Vagina (tissue), 2 donors: ENCODE measurements at regions not wholly inside any gene's neighbourhood (a gene's known extent, or its start where the extent isn't known, plus 50 kb on each side); places are given as distances from the start of the nearest gene placed in this dataset.

Experiments used
- DNase-seq, 2 donors: peaks; one replicate each; pipeline ENCODE4 v3.0.0-alpha.2; 2017; ENCODE audit errors: extremely low spot score in 2 of 2
- H3K27ac ChIP-seq: fragments of 200-600 bp; sonication (generic); one replicate; pipeline ENCODE4 v1.5.1; 2019
- H3K27me3 ChIP-seq: fragments of 200-600 bp; sonication (generic); one replicate; pipeline ENCODE4 v1.5.1; 2019
- H3K36me3 ChIP-seq, 2 donors: fragments of 200-600 bp; sonication (generic); one replicate each; pipeline ENCODE4 v1.5.1; 2017 to 2019
- H3K4me1 ChIP-seq: fragments of 200-600 bp; sonication (generic); one replicate; pipeline ENCODE4 v1.5.1; 2019
- H3K4me3 ChIP-seq, 2 donors: fragments of 200-600 bp; sonication (generic); 1 replicate in 1 of 2; 2 replicates in 1 of 2; pipeline ENCODE4 v1.5.1; 2016 to 2019
- H3K9me3 ChIP-seq: fragments of 200-600 bp; sonication (generic); one replicate; pipeline ENCODE4 v1.5.1; 2019
- POLR2A ChIP-seq, 2 donors: fragments of 450-650 bp; IDR thresholded peaks; one replicate each; pipeline ENCODE4 v1.6.1; 2017; ENCODE audit warnings: antibody characterized with exemption in 2 of 2, mild to moderate bottlenecking in 2 of 2, moderate library complexity in 2 of 2
- POLR2AphosphoS5 ChIP-seq, 2 donors: sonication (generic); formaldehyde crosslinking; IDR thresholded peaks; one replicate each; pipeline ENCODE4 v1.9.0; 2017; ENCODE audit warnings: antibody characterized with exemption in 2 of 2, mild to moderate bottlenecking in 2 of 2, low read depth in 1 of 2; ENCODE audit not compliant: insufficient read depth in 1 of 2
- intact Hi-C: fragments of 100-400 bp; cut with DNase I; formaldehyde crosslinking; loops from one replicate; pipeline ENCODE4 v1.15.1; 2023
- TF ChIP-seq, protein P1 (sequence below), 3 experiments: fragments of 450-650 bp in 2 of 3; fragments of 200-600 bp in 1 of 3; sonication (generic) in 1 of 3; IDR thresholded peaks; one replicate each; pipeline ENCODE4 v1.5.1; 2017 to 2019; ENCODE audit warnings: antibody characterized with exemption in 3 of 3, mild to moderate bottlenecking in 2 of 3, moderate library complexity in 2 of 3

GRCh38 chrX:43552703-43553102 lies 103.4 kb upstream of the MAOA start:
- TF ChIP-seq, protein P1, sequence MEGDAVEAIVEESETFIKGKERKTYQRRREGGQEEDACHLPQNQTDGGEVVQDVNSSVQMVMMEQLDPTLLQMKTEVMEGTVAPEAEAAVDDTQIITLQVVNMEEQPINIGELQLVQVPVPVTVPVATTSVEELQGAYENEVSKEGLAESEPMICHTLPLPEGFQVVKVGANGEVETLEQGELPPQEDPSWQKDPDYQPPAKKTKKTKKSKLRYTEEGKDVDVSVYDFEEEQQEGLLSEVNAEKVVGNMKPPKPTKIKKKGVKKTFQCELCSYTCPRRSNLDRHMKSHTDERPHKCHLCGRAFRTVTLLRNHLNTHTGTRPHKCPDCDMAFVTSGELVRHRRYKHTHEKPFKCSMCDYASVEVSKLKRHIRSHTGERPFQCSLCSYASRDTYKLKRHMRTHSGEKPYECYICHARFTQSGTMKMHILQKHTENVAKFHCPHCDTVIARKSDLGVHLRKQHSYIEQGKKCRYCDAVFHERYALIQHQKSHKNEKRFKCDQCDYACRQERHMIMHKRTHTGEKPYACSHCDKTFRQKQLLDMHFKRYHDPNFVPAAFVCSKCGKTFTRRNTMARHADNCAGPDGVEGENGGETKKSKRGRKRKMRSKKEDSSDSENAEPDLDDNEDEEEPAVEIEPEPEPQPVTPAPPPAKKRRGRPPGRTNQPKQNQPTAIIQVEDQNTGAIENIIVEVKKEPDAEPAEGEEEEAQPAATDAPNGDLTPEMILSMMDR (IDR thresholded peaks at IDR 0.05) = no peak
- TF ChIP-seq POLR2AphosphoS5 (IDR thresholded peaks at IDR 0.05; ENCODE audit: insufficient read depth in 1 of 2, low read depth in 1 of 2) = no peak
- TF ChIP-seq POLR2A (IDR thresholded peaks at IDR 0.05) = no peak
- DNase-seq = no peak
- Histone ChIP-seq H3K27ac (no peak overlapping the region), H3K9me3 (no peaks in the 10 kb centered on the region), H3K27me3 (peaks cover 4% of the 10 kb centered on the region), H3K36me3 (no peaks in the 10 kb centered on the region), H3K4me3 (no peak overlapping the region), H3K4me1 (no peaks in the 10 kb centered on the region)
- intact Hi-C loops = loop anchor here (5.0 kb wide), 1 partner anchor 190 kb away; no protein-coding TSS in a partner anchor

- no peak for DNase-seq
- TF ChIP-seq POLR2A (IDR thresholded peaks at IDR 0.05) (no peak), POLR2AphosphoS5 (IDR thresholded peaks at IDR 0.05; ENCODE audit: insufficient read depth in 1 of 2, low read depth in 1 of 2) (no peak)
- TF ChIP-seq, protein P1 (IDR thresholded peaks at IDR 0.05) = no peak
- intact Hi-C loops = loop anchor here (5.0 kb wide), 1 partner anchor 189 kb away; no protein-coding TSS in a partner anchor
- peaks cover 4% of the 10 kb centered on the region for H3K27me3 ChIP-seq
- H3K4me3 ChIP-seq = no peak overlapping the region
- H3K9me3 ChIP-seq = no peaks in the 10 kb centered on the region
- H3K27ac ChIP-seq = no peak overlapping the region
- no peaks in the 10 kb centered on the region for H3K4me1 ChIP-seq
- H3K36me3 ChIP-seq = no peaks in the 10 kb centered on the region
These were observed 102.8 kb upstream of the MAOA start for GRCh38 chrX:43553257-43553656.

DNA sequence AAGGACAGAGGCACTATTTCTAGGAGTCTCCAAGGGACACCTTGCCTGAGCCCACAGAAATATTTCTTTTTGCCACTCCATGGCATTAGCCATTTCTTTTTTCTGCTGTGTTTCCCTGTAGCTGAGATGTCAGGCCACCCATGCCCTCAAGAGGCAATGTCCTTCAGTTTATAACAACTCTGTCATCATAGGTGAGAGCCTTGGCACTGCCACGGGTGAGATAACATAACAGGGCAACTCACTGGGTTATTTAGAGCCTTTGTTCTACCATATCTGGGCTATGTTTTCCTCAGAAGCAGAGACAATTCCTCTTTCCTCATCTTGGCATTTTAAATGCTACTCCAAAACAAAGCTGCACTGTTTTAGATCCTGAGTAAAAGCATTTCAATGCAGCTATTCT lies 99.9 kb upstream of the MAOA start:
- DNase-seq = no peak
- TF ChIP-seq, protein P1 (IDR thresholded peaks at IDR 0.05) = no peak
- TF ChIP-seq POLR2A (IDR thresholded peaks at IDR 0.05) (no peak), POLR2AphosphoS5 (IDR thresholded peaks at IDR 0.05; ENCODE audit: insufficient read depth in 1 of 2, low read depth in 1 of 2) (no peak)
- Histone ChIP-seq H3K36me3 (no peaks in the 10 kb centered on the region), H3K4me1 (no peaks in the 10 kb centered on the region), H3K9me3 (no peaks in the 10 kb centered on the region), H3K27me3 (peaks cover 4% of the 10 kb centered on the region), H3K27ac (no peak overlapping the region), H3K4me3 (no peak overlapping the region)
- intact Hi-C loops = no loop called here

GRCh38 chrX:43557792-43558191 lies 98.3 kb upstream of the MAOA start:
- no peaks in the 10 kb centered on the region for H3K4me1 ChIP-seq
- no peak overlapping the region for H3K27ac ChIP-seq
- TF ChIP-seq, protein P1 (IDR thresholded peaks at IDR 0.05) = peak in 2 of 3 experiments; percentile 26 to 39
- TF ChIP-seq POLR2AphosphoS5 (IDR thresholded peaks at IDR 0.05; ENCODE audit: insufficient read depth in 1 of 2, low read depth in 1 of 2) = no peak
- H3K27me3 ChIP-seq = peaks cover 4% of the 10 kb centered on the region
- intact Hi-C loops = no loop called here
- no peak for DNase-seq
- H3K36me3 ChIP-seq = no peaks in the 10 kb centered on the region
- H3K4me3 ChIP-seq = no peak overlapping the region
- H3K9me3 ChIP-seq = no peaks in the 10 kb centered on the region

- no peak overlapping the region for H3K27ac ChIP-seq
- TF ChIP-seq, protein P1 (IDR thresholded peaks at IDR 0.05) = peak; percentile 11 to 52 (median 39)
- TF ChIP-seq POLR2AphosphoS5 (IDR thresholded peaks at IDR 0.05; ENCODE audit: insufficient read depth in 1 of 2, low read depth in 1 of 2) (no peak), POLR2A (IDR thresholded peaks at IDR 0.05) (no peak)
- no peak overlapping the region for H3K4me3 ChIP-seq
- H3K4me1 ChIP-seq = no peaks in the 10 kb centered on the region
- intact Hi-C loops = no loop called here
- no peaks in the 10 kb centered on the region for H3K36me3 ChIP-seq
- peaks cover 4% of the 10 kb centered on the region for H3K27me3 ChIP-seq
- no peak for DNase-seq
- no peaks in the 10 kb centered on the region for H3K9me3 ChIP-seq
These were observed 96.5 kb upstream of the MAOA start for GRCh38 chrX:43559644-43560043.
